Liver (tissue), 3 donors: ENCODE measurements at regions not wholly inside any gene's neighbourhood (a gene's known extent, or its start where the extent isn't known, plus 50 kb on each side); places are given as distances from the start of the nearest gene placed in this dataset.

ENCODE experiments used
- FOXA2 ChIP-seq: IDR thresholded peaks from 2 replicates; pipeline ENCODE4 v1.6.1; 2016; ENCODE audit warnings: antibody characterized with exemption
- YY1 ChIP-seq: IDR thresholded peaks from 2 replicates; pipeline ENCODE4 v1.6.1; 2016; ENCODE audit warnings: antibody characterized with exemption, mild to moderate bottlenecking
- TF ChIP-seq, protein P1 (sequence below): fragments of 150-350 bp; IDR thresholded peaks from 2 replicates; pipeline ENCODE4 v1.5.1; 2017; ENCODE audit warnings: improper control_type of control experiment, low read depth, low read length; ENCODE audit not compliant: missing input control
- TF ChIP-seq, protein P2 (sequence below): IDR thresholded peaks from 2 replicates; pipeline ENCODE4 v1.6.1; 2016; ENCODE audit warnings: antibody characterized with exemption
- TF ChIP-seq, protein P3 (sequence below): IDR thresholded peaks from 2 replicates; pipeline ENCODE4 v1.6.1; 2016; ENCODE audit warnings: antibody characterized with exemption
- donor health status: healthy.
- donor health status: healthy.

DNA sequence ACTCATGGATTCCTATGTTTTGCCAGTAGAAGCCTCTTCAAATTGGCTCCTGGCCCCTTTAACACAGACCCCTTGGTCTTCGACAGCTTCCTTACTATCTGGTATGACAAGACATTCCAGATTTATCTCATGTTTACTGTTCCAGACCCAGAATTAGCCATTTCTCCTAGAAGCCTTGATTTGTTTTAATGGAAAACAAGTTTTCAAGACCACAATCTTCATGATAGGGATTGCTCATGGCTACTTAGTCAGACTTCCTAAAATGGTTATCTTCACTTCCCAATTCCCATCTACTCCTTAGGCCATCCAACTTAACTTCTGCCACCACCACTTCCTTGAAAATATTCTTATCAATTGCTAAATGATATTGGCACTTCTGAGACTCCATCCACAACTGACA is 63.2 kb downstream of the TTC32 start:
- TF ChIP-seq, protein P1, sequence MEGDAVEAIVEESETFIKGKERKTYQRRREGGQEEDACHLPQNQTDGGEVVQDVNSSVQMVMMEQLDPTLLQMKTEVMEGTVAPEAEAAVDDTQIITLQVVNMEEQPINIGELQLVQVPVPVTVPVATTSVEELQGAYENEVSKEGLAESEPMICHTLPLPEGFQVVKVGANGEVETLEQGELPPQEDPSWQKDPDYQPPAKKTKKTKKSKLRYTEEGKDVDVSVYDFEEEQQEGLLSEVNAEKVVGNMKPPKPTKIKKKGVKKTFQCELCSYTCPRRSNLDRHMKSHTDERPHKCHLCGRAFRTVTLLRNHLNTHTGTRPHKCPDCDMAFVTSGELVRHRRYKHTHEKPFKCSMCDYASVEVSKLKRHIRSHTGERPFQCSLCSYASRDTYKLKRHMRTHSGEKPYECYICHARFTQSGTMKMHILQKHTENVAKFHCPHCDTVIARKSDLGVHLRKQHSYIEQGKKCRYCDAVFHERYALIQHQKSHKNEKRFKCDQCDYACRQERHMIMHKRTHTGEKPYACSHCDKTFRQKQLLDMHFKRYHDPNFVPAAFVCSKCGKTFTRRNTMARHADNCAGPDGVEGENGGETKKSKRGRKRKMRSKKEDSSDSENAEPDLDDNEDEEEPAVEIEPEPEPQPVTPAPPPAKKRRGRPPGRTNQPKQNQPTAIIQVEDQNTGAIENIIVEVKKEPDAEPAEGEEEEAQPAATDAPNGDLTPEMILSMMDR, result no peak
- TF ChIP-seq, protein P2, sequence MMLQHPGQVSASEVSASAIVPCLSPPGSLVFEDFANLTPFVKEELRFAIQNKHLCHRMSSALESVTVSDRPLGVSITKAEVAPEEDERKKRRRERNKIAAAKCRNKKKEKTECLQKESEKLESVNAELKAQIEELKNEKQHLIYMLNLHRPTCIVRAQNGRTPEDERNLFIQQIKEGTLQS, result no peak
- no peak for TF ChIP-seq FOXA2
- TF ChIP-seq, protein P3, sequence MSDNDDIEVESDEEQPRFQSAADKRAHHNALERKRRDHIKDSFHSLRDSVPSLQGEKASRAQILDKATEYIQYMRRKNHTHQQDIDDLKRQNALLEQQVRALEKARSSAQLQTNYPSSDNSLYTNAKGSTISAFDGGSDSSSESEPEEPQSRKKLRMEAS, result no peak
- no peak for TF ChIP-seq YY1
